ENCODE measurements at regions not wholly inside any gene's neighbourhood (a gene's known extent, or its start where the extent isn't known, plus 50 kb on each side); places are given as distances from the start of the nearest gene placed in this dataset.
"Not testable (repeated sequence)": the region's sequence is repeated elsewhere in the genome, so short reads cannot be mapped to it uniquely, and the experiment has no call there.

DNA sequence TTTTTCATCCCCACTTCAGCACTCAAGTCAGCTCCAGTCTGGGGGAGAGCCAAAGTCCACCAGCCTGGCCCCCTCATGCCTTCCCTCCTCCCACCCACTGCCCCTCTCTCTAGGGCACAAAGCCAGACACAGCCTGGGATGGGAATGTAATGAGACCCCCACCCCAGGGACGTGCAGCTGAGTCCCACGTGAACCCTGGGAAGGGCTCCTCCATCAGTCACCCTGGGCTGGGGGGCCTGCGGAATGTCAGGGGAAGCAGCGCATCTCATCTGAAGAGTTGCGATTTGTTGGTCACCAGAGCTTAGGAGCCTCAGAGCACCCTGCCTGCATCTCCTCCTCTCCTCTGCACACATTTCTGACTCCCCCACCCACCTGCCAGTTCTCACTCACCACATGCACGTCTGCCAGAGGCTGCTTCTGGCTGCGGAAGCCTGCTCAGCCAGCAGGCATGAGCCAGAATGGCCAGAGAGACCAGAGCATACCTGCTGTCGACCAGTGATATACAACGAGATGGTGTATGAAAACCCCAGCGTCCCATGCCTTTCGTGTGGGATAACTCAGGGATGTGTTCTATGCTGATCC is 167.1 kb upstream of the TOP1 start:
- no peak for DNase-seq

DNA sequence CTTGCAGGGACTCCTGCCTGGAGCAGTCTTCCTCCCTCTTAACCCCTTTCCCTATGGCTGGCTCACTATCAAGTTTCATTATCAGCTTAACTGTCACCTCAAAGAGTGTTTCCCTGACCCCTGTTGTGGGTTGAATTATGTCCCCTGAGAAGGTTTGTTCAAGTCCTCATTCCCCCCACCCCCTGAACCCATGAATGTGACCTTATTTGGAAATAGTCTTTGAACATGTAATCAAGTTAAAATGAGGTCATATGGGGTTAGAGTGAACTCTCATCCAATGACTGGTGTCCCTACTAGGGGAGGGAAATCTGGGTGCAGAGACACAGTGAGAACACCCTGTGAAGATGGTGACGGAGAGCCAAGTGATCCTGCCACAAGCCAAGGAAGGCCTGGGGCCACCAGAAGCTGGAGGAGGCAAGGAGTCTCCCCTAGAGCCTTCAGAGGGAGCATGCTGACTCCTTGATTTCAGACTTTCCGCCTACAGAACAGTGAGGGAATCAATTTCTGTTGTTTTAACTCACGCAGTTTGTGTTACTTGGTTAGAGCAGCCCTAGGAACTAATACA is 165.2 kb upstream of the TOP1 start:
- DNase-seq = no peak

DNA sequence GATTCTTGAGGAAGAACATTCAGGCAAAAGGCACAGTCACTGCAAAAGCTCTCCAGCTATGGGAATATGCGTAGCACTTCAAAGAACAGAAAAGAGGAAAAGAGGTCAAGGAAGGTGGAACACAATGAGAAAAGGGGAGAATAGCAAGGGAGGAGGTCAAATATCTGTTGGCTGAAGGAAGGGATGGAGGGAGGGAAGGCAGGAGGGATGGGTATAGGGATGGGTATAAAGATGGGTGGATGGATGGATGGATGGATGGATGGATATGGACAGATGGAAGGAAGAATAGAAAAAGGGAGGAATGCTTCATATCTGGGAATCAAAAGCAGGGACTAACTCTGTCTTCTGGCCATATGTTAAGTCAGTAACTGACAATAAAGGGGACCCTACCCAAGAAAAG is 164.2 kb upstream of the TOP1 start:
- no peak for DNase-seq

DNA sequence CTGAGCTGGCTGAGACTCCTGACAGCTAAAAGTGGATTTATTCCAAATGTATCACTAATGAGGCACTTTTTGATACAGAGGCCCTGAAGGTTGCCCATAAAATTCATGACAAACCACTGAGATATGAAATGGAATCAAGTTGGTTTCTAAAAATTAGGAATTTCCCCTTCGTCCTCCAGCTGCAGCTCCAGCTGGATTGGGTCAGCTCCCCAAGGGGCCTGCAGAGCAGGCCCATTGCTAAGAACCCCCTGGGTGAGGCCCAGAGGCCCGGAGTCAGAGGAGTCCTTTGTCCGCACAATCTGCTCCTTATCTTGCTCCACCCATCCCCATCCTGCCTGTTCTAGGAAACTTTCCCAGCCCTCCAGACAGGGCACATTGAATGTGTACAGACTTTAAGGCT is 163.5 kb upstream of the TOP1 start:
- no peak for DNase-seq

DNA sequence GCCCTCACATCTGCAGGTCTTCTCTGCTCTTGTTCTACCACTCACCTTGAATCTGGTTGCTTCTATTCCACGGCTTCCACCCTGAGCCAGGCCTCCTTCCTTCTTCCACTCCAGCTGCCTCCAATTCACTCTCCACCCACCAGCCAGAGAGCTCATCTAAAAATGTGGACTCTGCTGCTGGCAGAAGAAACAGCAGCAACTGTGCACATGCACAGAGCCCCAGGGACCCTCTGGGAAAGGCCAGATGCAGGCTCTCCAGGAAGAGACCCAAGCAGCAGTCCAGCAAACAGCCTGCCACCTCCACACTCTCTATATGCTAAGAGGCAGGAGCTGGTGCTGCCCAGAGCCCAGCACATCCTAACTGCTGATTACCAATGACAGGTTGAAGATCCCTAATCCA is 162.6 kb upstream of the TOP1 start:
- DNase-seq = no peak

DNA sequence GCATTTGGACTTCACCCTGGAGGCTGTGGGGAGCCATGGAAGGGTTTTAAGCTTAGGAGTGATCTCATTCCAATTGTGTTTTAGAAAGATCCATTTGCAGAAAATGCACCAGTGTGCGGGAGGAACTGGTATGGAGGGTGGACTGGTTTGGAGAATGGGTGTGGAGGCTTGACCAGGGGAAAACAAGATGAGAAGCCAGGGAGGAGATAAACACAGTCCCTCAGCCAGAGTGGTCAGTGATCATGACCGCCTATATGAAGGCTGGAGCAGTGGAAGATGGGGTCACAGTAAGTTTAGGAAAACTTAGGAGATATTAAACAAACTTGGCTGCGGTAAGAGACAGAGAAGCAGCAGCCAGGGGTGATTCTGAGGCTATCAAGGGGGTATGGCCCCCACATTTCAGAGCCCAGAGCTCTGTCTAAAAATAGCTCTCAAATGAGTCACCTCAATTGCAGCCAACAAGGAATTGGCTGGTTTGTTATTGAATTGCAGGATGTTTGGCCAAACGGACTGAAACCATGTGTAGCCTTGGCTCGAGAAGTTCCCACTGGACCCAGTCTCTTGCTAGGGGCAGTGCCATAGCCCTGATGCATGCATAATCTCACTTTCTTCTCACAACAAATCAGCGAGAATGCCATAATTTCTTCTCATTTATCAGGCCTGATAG is 159.9 kb upstream of the TOP1 start:
- no peak for DNase-seq

DNA sequence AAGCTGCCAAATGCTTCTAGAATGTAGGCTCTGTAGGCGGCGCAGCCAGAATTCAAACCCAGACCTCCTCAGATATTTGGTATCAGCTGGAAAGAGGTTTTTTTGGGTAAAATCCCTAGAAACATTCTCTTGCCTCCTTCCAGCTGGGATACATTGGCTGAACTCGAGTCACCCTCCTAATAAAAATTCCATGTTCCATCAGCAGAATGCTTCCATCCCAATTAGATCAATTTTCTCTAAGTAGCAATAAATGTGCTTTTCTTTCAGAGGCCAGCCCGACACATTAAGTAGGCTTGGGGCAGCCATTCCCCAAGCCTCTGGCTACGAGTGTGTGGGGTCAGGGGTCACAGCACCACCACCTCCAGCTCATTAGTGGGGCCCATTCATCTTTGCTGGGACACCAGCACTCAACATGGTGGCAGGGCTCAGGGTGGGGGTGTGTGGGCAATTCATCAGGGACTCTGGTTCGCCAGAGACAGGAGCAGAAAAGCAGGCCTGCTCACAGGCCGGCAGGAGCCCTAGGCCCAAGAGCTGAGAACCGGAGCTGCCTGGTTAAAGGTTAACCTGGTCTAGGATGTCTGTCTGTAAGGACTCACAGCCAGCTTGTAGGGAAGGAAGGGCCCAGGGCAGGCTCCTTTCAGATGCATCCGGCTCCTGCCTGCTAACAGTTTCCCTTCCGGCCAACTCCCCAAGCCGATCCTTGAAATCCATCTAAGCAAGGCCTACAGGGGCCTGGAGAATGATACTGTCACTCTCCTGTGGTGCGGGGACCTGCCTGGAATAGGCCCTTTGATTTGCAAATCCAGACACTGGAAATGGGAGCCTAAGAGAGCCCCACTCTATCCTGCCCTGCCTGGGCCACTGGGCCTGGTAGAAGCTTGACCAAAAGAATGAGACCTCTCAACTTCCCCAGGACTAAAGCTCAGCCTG is 159.1 kb upstream of the TOP1 start:
- DNase-seq = no peak

DNA sequence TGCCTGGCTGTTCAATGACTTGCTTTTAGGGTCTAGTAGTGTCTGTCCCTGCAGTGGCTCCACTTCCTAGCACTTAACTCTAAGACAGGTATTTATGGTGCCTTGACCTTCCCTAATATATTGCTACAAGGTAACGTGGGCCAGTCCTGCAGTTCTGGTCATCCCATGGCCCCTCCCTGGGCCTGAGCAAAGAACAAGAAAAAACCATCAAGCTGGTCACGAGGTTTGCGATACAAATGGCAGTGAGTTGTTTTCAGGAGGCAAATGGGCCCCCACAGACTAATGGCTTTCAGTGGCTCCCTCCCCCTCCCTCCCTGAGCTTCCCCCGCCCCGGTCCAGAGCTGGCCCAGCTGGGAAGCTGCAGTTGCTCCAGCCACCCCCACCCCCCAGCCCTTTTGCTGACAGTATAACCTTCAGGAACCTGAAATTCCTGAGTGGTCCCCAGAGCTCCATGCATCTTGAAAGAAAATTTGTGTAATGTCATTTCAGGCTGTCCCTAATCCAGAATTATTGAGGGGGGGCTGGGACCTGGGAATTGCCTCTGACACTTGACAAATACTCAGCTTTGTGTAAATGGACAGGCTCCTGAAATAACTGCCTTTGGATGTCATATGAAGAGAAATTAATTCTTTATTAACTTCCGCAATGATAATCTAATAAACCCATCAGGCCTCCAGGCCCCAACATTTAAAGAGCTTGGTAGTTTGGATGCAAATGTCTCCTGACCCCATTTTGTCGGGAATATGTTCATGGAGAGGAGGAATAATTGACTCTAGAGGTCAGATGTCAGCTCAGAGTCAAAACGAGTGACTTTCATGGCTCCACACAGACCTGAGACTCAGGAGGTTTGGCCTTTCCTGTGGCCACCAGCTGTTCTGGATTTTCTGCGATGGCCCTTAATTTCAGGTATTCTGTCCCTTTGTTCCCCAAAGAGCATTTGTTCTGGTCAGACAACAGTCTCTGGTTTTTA is 153.2 kb upstream of the TOP1 start:
- DNase-seq = no peak

DNA sequence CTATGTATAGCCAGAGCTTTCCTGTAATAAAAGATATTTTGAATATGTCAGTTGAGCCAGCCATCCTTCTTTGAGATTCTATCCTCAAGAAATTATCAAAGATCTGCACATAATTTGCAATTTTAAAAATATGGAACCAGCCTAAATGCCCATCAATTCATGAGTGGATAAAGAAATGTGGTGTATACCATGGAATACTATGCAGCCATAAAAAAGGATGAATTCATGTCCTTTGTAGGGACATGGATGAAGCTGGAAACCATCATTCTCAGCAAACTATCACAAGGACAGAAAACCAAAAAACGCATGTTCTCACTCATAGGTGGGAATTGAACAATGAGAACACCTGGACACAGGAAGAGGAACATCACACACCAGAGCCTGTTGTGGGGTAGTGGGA is 150.5 kb upstream of the TOP1 start:
- DNase-seq = not testable (repeated sequence)

DNA sequence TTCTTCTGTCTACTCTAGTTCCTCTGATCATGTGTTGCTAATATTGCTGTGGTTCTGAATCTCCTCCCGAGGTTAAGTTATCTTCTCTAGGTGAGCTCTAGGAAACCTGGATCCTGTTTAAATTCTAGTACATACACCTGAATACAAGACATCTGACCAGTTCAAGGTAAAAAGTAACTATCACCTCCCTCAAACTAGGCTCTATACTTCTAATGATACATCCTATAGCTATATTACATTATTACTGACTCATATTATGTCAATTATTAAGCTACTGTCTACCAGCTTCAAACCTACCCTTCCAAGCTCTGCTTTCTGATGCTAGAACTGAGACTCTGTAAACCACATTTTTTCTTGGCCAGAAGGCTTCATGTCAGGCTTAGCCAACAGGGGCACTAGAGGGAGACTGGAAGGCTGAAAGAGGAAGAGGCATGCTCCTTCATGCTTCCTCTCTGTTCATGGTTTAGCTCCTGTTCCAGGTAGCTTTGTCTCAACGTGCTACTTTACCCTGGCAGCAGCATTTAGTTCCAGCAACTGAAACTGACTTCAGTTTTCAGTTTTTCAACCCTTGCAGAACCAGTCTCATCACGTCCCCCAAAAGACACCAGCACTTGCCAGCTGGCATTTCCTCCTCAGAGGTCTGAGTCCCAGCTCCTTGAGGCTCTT is 148.4 kb upstream of the TOP1 start:
- no peak for DNase-seq

DNA sequence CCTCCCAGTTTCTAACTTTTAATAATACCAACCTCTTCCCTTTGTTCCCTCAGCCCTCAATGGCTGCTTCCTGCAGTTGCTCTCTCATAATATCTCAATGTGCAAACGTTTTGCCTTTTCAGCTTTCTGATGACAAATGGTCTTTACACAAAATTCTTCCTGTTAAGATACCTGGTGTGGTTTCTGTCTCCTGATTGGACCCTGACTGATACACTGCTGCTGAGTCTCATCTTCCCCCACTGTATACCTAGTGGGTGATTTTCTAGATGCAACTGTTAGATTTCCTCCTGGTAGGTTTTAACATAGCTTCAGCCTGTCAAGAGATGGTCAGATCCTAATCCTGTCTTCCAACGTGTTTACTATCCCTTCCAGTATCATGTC is 147.9 kb upstream of the TOP1 start:
- no peak for DNase-seq

DNA sequence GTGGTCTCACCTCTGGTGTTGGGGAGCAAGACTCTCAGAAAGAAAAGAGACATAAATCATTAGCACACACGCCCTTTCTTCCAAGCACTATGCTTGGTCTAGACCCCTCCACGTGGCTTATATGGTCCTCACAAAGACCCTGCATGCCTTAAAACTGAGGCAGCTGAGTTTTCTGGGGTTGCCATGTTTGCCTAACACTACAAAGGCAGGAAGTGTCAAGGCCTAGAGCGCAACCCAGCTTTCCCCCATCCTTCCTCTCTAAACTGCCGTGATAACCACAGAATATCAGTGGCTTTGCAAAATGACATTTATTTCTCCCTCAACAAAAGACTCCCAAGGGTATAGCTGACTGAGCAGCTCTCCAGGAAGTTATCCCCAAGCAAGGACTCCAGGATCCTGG is 146.5 kb upstream of the TOP1 start:
- no peak for DNase-seq

DNA sequence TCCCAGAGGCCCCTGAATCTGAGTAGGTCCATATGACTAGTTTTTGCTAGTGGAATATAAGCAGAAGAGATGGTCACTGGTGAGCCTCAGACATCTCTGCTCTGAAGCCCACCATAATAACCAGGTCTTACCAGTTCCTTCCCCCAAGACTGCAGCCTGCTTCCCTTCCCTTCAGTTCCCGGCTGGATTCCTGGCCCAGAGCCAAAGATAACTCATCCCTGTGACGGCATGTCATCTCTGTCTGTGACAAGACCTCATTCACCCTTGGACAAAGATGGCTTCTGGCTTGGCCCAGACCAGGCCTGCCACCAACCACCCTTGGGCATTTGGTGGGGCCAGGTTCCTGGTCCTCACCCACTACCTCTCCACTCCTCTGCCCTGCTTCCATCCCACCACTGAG is 145.5 kb upstream of the TOP1 start:
- DNase-seq = no peak

DNA sequence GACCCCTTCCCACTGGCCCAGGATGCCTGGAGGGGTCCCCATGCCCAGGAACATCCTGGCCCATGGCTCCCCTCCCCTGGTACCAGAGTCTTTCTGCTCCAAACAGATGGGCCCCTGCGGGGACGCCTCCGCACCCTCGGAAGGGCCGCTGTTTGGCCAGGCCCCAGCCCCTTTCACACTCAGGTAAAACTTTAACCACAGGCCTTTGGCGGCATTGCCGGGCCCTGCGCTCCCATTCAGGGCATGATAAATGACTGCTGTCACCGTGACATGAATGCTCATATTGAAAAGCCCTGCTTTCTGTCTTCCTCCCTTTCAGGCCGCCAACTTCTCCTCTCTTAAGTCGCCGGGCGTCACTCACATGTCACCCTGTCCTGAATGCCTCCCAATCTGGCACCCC is 141.5 kb upstream of the TOP1 start:
- no peak for DNase-seq

DNA sequence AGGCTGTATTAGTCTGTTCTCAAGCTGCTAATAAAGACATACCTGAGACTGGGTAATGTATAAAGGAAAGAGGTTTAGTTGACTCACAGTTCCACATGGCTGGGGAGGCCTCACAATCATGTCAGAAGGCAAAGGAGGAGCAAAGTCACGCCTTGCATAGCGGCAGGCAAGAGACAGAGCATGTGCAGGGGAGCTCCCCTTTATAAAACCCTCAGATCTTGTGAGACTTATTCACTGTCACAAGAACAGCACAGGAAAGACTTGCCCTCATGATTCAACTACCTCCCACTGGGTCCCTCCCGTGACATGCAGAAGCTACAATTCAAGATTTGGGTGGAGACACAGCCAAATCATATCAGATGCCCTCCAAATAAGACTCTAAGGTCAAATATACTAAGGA is 139.4 kb upstream of the TOP1 start:
- not testable (repeated sequence) for DNase-seq

DNA sequence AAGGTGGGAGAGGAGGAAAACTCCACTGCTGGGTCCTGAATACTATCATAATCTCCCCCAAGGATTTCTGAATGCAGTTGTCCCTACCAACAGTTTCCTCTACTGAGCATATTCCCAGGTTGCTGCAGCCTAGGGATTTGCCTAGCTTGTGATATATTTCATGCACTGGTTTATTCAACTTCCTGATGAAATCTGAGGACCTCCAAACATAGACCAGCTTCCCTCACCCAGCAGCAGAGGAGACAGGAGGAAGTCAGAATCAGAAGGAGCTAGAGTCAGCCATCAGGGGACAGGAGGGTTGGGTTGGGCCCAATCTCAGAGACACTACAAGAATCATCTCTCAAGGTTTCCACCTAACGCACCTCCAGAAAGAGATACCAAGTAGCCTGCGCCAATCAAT is 138.4 kb upstream of the TOP1 start:
- no peak for DNase-seq

DNA sequence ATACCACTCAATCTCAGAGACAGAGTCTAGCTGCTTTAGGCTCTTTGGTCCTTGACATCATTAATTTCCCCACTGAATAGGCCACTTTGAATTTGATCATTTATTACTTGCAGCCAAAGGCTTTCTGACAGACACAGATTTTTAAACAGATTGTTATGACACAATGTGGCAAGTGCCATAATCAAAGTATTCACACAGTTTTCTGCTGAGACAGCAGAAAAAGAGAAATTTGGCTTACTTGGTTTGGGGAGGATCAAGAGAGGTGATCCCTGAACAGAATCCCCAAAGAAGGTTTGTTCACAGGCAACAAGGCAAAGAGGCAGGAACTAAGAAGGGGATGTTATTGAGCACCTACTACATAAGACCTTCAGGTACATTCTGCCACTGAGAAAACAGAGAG is 138.0 kb upstream of the TOP1 start:
- DNase-seq = no peak

DNA sequence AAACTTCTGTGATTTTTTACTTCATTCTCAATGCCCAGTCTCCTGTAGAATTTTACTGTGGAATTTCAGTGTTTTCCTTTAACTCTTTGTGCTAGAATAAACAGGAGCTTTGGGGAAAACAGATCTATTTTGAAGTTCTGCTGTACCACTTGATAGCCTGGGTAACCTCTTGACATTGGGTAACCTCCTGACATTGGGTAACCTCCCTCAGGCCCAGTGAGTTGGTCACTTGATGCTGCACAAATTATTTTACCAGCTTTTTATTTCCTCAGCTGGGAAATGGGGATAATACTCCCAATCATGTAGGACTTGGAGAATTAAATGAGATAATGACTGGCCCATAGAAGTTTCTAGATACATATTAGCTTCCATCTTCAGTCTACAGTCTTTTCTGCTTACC is 137.3 kb upstream of the TOP1 start:
- DNase-seq = no peak

DNA sequence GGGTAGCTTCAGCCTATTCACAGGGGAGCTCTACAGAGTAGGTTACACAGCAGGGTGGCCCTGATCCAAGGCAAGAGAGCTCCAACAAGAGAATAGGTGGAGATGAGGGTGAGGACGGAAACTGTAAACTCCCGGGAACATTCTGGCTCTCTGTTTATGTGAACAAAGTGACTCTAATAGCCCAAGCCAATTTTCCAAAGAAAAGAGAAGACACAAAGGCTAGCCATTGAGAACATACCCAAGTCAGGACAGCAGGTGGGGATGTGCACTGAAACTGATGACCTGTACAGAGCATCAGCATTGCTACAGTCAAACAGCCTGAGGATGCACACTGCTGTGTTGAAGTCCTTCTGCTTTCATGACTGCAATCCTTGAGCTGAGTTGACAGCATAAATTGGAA is 136.0 kb upstream of the TOP1 start:
- DNase-seq = no peak

DNA sequence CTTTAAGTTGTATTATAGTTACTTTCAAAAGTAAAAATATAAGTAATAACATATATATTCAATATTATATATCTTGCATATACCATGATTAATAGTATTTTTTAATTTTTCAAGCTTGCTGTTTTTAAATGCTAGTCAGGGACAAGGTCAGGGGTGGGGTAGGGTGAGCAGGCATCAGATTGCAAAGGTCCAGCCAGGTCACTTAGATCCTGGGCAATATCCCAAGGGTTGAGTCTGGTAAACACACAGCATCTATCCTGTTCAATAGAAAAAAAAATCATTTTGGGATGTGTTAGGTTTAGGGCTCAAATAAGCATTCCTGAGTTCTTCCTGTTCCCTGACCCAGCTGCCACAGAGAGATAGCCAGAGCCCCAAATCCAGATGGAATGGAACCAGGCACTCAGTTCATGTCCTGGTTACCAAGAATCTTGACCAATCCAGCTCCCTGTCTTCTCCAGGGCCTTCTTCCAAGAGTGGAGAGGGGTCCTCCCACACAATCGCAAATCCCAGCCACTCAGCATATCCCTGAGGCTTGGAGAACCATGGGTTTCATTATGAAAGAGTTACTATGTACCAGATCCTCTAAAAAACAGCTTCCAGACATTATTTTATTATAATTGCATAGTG is 134.9 kb upstream of the TOP1 start:
- DNase-seq = no peak

DNA sequence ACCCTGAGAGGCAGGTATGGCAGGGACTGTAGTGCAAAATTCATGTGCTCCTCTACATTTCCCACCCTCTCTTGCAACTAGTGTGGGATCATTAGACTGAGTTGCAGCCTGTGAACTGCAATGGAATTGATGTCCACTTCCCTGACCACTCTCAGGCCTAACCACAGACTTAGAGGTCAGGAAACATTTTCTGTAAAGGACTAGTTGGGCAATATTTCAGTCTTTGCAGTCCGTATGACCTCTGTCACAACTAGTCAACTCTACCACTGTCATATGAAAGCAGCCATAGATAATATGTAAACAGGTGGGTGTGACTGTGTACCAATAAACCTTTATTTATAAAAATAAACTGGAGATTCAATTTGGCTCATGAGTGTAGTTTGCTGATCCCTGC is 134.4 kb upstream of the TOP1 start:
- no peak for DNase-seq

DNA sequence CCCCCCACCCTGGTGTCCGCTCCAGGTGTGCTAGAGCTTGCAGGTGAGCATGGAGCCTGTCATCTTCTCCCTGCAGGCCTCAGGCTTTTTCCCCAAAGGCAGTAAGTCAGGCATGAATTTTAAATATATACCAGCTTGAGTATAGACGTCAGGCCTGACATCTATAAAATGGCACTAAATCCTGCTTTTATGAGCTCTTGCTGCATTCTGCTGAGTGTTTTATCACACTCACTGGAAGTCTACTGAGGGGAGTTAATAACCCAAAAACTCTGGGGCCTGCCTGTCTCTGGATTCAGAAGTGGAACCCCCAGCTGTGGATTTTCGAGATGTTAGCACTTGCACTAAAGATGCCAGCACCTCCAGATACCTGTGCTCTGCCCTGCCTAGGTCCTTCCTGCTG is 133.4 kb upstream of the TOP1 start:
- DNase-seq = no peak
